ENCODE measurements at regions not wholly inside any gene's neighbourhood (a gene's known extent, or its start where the extent isn't known, plus 50 kb on each side); places are given as distances from the start of the nearest gene placed in this dataset.

- H3K79me2 ChIP-seq (ENCODE audit: control insufficient read depth, insufficient read depth, low read length): no peaks in the 10 kb centered on the region
- CTCF ChIA-PET: no interaction called here
- FAIRE-seq: no peak
These were observed 457.5 kb downstream of the EDEM1 start for GRCh38 chr3:5644773-5645670.

DNA sequence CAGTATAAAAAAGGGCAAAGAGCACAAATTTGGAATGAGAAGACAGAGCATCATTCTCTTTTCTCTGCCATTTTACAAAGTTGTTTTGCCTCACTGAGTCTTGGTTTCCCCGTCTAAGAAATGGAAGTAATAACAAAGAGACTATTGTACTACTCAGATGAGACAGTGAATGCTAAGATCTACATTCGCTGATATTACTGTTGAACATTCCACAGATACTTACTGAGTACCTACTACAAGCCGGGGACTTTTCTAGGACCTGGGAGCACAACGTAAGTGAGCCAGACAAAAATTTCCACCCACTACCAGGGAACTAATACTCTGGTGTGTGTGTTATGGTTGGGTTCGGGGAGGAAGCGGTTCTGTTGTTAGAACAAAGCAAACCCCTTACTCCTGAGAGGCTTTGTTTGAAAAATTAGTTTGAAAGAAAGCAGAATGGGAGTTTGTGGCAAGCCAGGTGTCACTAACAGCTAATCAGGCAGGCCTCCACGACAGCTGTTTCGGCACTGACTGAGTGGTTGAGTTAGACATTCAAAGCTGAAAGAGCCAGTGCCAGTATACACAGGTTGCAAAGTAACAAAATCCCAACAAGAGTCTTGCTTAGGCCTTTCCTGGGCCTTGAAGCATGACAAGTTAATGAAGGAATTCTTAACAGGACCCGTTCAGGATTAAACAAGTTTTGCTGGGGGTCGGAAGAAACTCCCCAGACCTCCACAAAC, 458.3 kb downstream of the EDEM1 start:
- no peaks in the 10 kb centered on the region for H3K9me1 ChIP-seq (replicated peaks; ENCODE audit: control insufficient read depth, extremely low read depth, insufficient read depth, low read length)
- CTCF ChIA-PET: no interaction called here

More at GRCh38 chr3:5644773-5645670, 457.5 kb downstream of the EDEM1 start:
- Histone ChIP-seq H3K9me3 (replicated peaks; ENCODE audit: control insufficient read depth, insufficient read depth, low read length) (peaks cover 2% of the 10 kb centered on the region), H3K9me1 (replicated peaks; ENCODE audit: control insufficient read depth, extremely low read depth, insufficient read depth, low read length) (no peaks in the 10 kb centered on the region), H3K4me3 (replicated peaks in 1 of 3; ENCODE audit: insufficient read depth in 1 of 3, low read depth in 1 of 3, low read length in 3 of 3) (no peak overlapping the region), H3K9ac (replicated peaks; ENCODE audit: extremely low read depth, insufficient read depth, low read length) (no peak overlapping the region), H3K27me3 (ENCODE audit: control insufficient read depth in 2 of 2, insufficient read depth in 2 of 2, low read length in 2 of 2) (no peaks in the 10 kb centered on the region), H4K20me1 (replicated peaks; ENCODE audit: control insufficient read depth, extremely low read depth, insufficient read depth, low read length) (no peaks in the 10 kb centered on the region), H3K27ac (ENCODE audit: insufficient read depth, low read depth, low read length) (no peak overlapping the region), H2AFZ (ENCODE audit: low read depth, low read length) (no peak overlapping the region), H3K36me3 (ENCODE audit: control insufficient read depth in 2 of 2, extremely low read depth in 1 of 2, insufficient read depth in 2 of 2, low read length in 2 of 2) (no peaks in the 10 kb centered on the region), H3K4me2 (ENCODE audit: insufficient read depth, low read length) (no peak overlapping the region), H3K4me1 (ENCODE audit: control insufficient read depth, extremely low read depth, insufficient read depth, low read length) (no peaks in the 10 kb centered on the region)
- dilution Hi-C loops (cut with MboI; ENCODE audit: extremely low pct_ligation_motif_present, low sequenced_read_pairs) (no loop called here), intact Hi-C loops (cut with micrococcal nuclease) (no loop called here)
- no TSS peak for BruUV-seq (replicated peaks)
- POLR2A ChIA-PET: no interaction called here
- no peak for TF ChIP-seq EZH2 (IDR thresholded peaks at IDR 0.05; ENCODE audit: borderline replicate concordance, low read depth, low read length, severe bottlenecking)
- TF ChIP-seq FOS (IDR thresholded peaks at IDR 0.05; ENCODE audit: borderline replicate concordance, insufficient read depth, low read length): no peak
- no peak for TF ChIP-seq POLR2AphosphoS5 (IDR thresholded peaks at IDR 0.05; ENCODE audit: insufficient read depth, low read depth, low read length)
- DNase-seq (ENCODE audit: low read depth, low spot score): no peak

More for the DNA sequence above, 458.3 kb downstream of the EDEM1 start:
- dilution Hi-C loops (cut with MboI; ENCODE audit: extremely low pct_ligation_motif_present, low sequenced_read_pairs) (no loop called here), intact Hi-C loops (cut with micrococcal nuclease) (no loop called here)
- Histone ChIP-seq H3K27me3 (ENCODE audit: control insufficient read depth in 2 of 2, insufficient read depth in 2 of 2, low read length in 2 of 2) (no peaks in the 10 kb centered on the region), H3K79me2 (ENCODE audit: control insufficient read depth, insufficient read depth, low read length) (no peaks in the 10 kb centered on the region), H2AFZ (ENCODE audit: low read depth, low read length) (no peak overlapping the region), H4K20me1 (replicated peaks; ENCODE audit: control insufficient read depth, extremely low read depth, insufficient read depth, low read length) (no peaks in the 10 kb centered on the region), H3K9ac (replicated peaks; ENCODE audit: extremely low read depth, insufficient read depth, low read length) (no peak overlapping the region), H3K4me2 (ENCODE audit: insufficient read depth, low read length) (no peak overlapping the region), H3K4me3 (replicated peaks in 1 of 3; ENCODE audit: insufficient read depth in 1 of 3, low read depth in 1 of 3, low read length in 3 of 3) (no peak overlapping the region), H3K9me3 (replicated peaks; ENCODE audit: control insufficient read depth, insufficient read depth, low read length) (peaks cover 2% of the 10 kb centered on the region), H3K4me1 (ENCODE audit: control insufficient read depth, extremely low read depth, insufficient read depth, low read length) (no peaks in the 10 kb centered on the region), H3K36me3 (ENCODE audit: control insufficient read depth in 2 of 2, extremely low read depth in 1 of 2, insufficient read depth in 2 of 2, low read length in 2 of 2) (no peaks in the 10 kb centered on the region), H3K27ac (ENCODE audit: insufficient read depth, low read depth, low read length) (no peak overlapping the region)
- TF ChIP-seq EZH2 (IDR thresholded peaks at IDR 0.05; ENCODE audit: borderline replicate concordance, low read depth, low read length, severe bottlenecking): no peak
- TF ChIP-seq MYC (IDR thresholded peaks at IDR 0.05; ENCODE audit: low read depth, low read length): no peak
- TF ChIP-seq FOS (IDR thresholded peaks at IDR 0.05; ENCODE audit: borderline replicate concordance, insufficient read depth, low read length): no peak
- TF ChIP-seq POLR2A (IDR thresholded peaks at IDR 0.05; ENCODE audit: low read depth, low read length): no peak
- no peak for TF ChIP-seq GATA2 (IDR thresholded peaks at IDR 0.05; ENCODE audit: insufficient read depth, insufficient read length, low read depth, low read length)
- no peak for TF ChIP-seq MAX (IDR thresholded peaks at IDR 0.05; ENCODE audit: insufficient read depth, insufficient read length)
- no peak for TF ChIP-seq POLR2AphosphoS5 (IDR thresholded peaks at IDR 0.05; ENCODE audit: insufficient read depth, low read depth, low read length)
- no peak for TF ChIP-seq JUN (IDR thresholded peaks at IDR 0.05; ENCODE audit: borderline replicate concordance, insufficient read depth, insufficient read length, low read depth)
- TF ChIP-seq, protein P1, sequence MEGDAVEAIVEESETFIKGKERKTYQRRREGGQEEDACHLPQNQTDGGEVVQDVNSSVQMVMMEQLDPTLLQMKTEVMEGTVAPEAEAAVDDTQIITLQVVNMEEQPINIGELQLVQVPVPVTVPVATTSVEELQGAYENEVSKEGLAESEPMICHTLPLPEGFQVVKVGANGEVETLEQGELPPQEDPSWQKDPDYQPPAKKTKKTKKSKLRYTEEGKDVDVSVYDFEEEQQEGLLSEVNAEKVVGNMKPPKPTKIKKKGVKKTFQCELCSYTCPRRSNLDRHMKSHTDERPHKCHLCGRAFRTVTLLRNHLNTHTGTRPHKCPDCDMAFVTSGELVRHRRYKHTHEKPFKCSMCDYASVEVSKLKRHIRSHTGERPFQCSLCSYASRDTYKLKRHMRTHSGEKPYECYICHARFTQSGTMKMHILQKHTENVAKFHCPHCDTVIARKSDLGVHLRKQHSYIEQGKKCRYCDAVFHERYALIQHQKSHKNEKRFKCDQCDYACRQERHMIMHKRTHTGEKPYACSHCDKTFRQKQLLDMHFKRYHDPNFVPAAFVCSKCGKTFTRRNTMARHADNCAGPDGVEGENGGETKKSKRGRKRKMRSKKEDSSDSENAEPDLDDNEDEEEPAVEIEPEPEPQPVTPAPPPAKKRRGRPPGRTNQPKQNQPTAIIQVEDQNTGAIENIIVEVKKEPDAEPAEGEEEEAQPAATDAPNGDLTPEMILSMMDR (IDR thresholded peaks at IDR 0.05; ENCODE audit: extremely low read depth in 1 of 2, insufficient read depth in 1 of 2, low read depth in 1 of 2, low read length in 2 of 2): no peak
- no peak for FAIRE-seq
- POLR2A ChIA-PET: no interaction called here
- no TSS peak for BruUV-seq (replicated peaks)
- no peak for DNase-seq (ENCODE audit: low read depth, low spot score)

All from endothelial cell of umbilical vein (primary cell).